ENCODE measurements at regions not wholly inside any gene's neighbourhood (a gene's known extent, or its start where the extent isn't known, plus 50 kb on each side); places are given as distances from the start of the nearest gene placed in this dataset.

- Histone ChIP-seq H2BK12ac (ENCODE audit: low read depth, low read length) (no peak overlapping the region), H3K23me2 (ENCODE audit: low read depth, low read length) (no peaks in the 10 kb centered on the region), H3K56ac (replicated peaks; ENCODE audit: insufficient read length, low read depth, low read length) (no peak overlapping the region), H2BK20ac (ENCODE audit: low read length) (no peak overlapping the region), H3K4ac (replicated peaks; ENCODE audit: insufficient read length, low read depth, low read length) (no peak overlapping the region), H3K4me3 (ENCODE audit: extremely low read depth in 1 of 4, insufficient read depth in 2 of 4, low read depth in 3 of 4, low read length in 4 of 4) (no peak overlapping the region), H3K27me3 (replicated peaks in 1 of 4; ENCODE audit: control insufficient read depth in 3 of 4, extremely low read depth in 1 of 4, insufficient read depth in 3 of 4, low read length in 3 of 4) (peaks cover 0 to 5% (median 0%) of the 10 kb centered on the region in 4 experiments; a peak in 1 of 7 replicates), H4K20me1 (replicated peaks in 1 of 2; ENCODE audit: control insufficient read depth in 1 of 2, insufficient read depth in 2 of 2, low read length in 2 of 2) (no peaks in the 10 kb centered on the region), H2AFZ (ENCODE audit: low read length) (no peak overlapping the region), H3K14ac (ENCODE audit: insufficient read length) (no peak overlapping the region), H2AK5ac (ENCODE audit: low read depth, low read length) (no peak overlapping the region), H3K4me2 (ENCODE audit: insufficient read depth in 1 of 2, low read depth in 2 of 2, low read length in 2 of 2) (no peak overlapping the region), H4K5ac (ENCODE audit: insufficient read length, low read depth, low read length) (no peak overlapping the region), H3K9ac (replicated peaks in 1 of 4; ENCODE audit: extremely low read depth in 1 of 4, low read depth in 3 of 4, low read length in 3 of 4) (no peak overlapping the region), H3K18ac (ENCODE audit: extremely low read depth, low read length) (no peak overlapping the region), H2BK120ac (replicated peaks; ENCODE audit: low read depth, low read length) (no peak overlapping the region), H3K23ac (ENCODE audit: insufficient read length) (no peak overlapping the region), H3K27ac (ENCODE audit: low read depth, low read length) (no peak overlapping the region), H2BK5ac (ENCODE audit: low read depth, low read length) (no peak overlapping the region), H3K4me1 (replicated peaks in 1 of 4; ENCODE audit: control insufficient read depth in 3 of 4, insufficient read depth in 4 of 4, low read length in 3 of 4) (peaks cover 0 to 3% (median 0%) of the 10 kb centered on the region in 4 experiments; a peak in 1 of 7 replicates), H3K9me3 (ENCODE audit: insufficient read depth in 2 of 2, low read depth in 1 of 2, low read length in 1 of 2) (no peaks in the 10 kb centered on the region), H3K36me3 (ENCODE audit: control insufficient read depth in 2 of 4, insufficient read depth in 4 of 4, low read length in 3 of 4) (no peaks in the 10 kb centered on the region), H4K91ac (replicated peaks; ENCODE audit: insufficient read length, low read length) (no peak overlapping the region), H3K79me2 (ENCODE audit: control insufficient read depth in 1 of 2, insufficient read depth in 2 of 2, low read length in 2 of 2) (no peaks in the 10 kb centered on the region), H3K79me1 (ENCODE audit: low read depth, low read length) (no peaks in the 10 kb centered on the region), H2BK15ac (ENCODE audit: low read length) (no peak overlapping the region), H4K8ac (ENCODE audit: extremely low read depth, insufficient read depth, low read length) (no peak overlapping the region)
- ChIA-PET POLR2A (ENCODE audit: partially characterized antibody) (no interaction called here), CTCF (ENCODE audit: partially characterized antibody) (interaction anchor here (0.6 to 1.8 kb wide), 9 partner anchors 8 to 399 kb away, joined by 3 to 7 read pairs (median 4); no protein-coding TSS in a partner anchor)
- no peak for FAIRE-seq
- no peak for DNase-seq (ENCODE audit: low read depth in 1 of 2, low spot score in 2 of 2)
- WGBS, 2 experiments (ENCODE audit: extremely low coverage in 1 of 2, insufficient coverage in 1 of 2, insufficient read length in 1 of 2, insufficient replicate concordance in 2 of 2, low coverage in 1 of 2, low lambda C conversion rate in 2 of 2, missing lambda C conversion rate in 1 of 2): 95% methylated on average over 3 of the region's 3 CpGs; no CpG with 5 or more reads in 1 of the 2 experiments
- TF ChIP-seq TAF7 (optimal IDR thresholded peaks at IDR 0.05; ENCODE audit: borderline replicate concordance, low read depth, low read length) (no peak), HDAC6 (IDR thresholded peaks at IDR 0.05; ENCODE audit: low read depth, low read length) (no peak), NRF1 (IDR thresholded peaks at IDR 0.05; ENCODE audit: low read depth, low read length) (no peak), SRF (IDR thresholded peaks at IDR 0.05; ENCODE audit: low read depth, low read length) (no peak), ATF2 (IDR thresholded peaks at IDR 0.05; ENCODE audit: low read length) (no peak), GTF2F1 (IDR thresholded peaks at IDR 0.05; ENCODE audit: borderline replicate concordance, low read depth, low read length) (no peak), HDAC2 (IDR thresholded peaks at IDR 0.05; ENCODE audit: borderline replicate concordance in 1 of 2, low read depth in 2 of 2, low read length in 2 of 2) (no peak), SP4 (IDR thresholded peaks at IDR 0.05; ENCODE audit: low read length) (no peak), BACH1 (IDR thresholded peaks at IDR 0.05; ENCODE audit: low read length) (no peak)
- TF ChIP-seq, protein P1, sequence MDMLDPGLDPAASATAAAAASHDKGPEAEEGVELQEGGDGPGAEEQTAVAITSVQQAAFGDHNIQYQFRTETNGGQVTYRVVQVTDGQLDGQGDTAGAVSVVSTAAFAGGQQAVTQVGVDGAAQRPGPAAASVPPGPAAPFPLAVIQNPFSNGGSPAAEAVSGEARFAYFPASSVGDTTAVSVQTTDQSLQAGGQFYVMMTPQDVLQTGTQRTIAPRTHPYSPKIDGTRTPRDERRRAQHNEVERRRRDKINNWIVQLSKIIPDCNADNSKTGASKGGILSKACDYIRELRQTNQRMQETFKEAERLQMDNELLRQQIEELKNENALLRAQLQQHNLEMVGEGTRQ (IDR thresholded peaks at IDR 0.05; ENCODE audit: low read length): no peak
These were observed 465.4 kb downstream of the ICE1 start for GRCh38 chr5:5887833-5888232.

All from H1 (cell line).